Left hindlimb (tissue), 1 donor: ENCODE measurements at regions not wholly inside any gene's neighbourhood (a gene's known extent, or its start where the extent isn't known, plus 50 kb on each side); places are given as distances from the start of the nearest gene placed in this dataset.
A peak's percentile ranks its signal among the peaks of the same experiment; 100 is the strongest.

Experiments
- DNase-seq: peaks from one replicate; pipeline ENCODE4 v3.0.0-alpha.2; 2018

DNA sequence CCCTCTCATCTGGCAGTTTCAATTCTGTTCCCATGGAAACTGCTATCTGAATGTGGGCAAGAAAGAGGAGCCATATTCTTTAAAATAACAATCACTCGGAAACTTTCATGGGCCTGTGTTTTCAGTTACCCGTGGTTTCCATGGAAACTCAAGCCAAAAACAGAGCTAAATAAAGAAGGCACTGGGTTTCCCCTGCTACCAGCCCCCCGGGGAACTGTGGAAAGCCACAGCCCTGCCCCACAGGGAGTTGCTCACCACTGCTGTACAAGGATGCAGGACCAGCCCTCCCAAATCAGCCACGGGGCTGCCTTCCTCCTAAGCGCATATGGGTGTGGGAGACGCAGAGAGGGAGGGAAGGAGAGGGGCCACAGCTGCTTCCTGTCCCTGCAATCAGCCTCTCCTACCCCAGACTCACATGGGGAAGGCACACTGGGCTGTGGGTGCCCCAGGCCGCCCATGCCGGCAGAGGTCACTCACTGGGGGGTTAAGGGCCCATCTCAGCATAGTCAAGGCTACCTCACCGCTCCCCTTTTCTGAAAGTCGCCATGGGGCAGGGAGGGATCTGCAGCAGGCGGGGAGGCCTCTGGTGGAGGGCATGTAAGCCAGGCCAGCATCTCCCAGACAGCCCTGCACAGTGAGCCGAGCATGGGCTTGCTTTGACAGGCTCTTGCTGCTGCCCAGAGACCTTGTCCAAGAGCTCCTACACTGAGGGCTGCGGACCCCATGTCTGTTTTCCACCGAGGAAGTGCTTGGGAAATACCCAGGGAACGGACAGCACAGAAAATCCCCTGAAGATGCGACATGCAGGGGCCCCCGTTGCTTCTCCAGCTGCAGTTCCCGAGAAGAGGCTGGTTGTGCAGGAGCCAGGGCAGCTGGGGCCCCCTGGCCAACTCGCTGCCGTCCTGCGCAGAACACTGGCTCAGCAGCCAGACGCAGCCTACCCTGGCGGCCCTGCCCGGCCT is 157.3 kb upstream of the PPP2R2D start:
- DNase-seq = peak; percentile 85

DNA sequence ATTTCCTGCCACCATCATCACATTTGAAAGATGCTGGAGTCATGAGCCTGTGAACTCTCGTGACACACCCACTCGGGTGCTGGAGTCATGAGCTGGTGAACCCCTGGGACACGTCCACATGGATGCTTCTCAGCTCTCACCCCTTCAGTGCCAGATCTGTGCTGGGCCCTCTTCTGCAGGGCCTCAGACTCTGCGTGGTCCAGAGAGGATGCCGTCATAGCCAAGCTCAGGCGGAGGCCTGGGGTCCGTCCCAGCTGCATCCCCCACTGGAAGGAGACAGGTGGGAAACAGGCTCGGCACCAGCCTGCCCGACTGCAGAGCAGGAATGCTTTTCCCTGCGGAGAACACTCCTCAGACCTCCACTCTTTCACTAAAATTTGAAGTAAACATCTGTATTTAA is 156.5 kb upstream of the PPP2R2D start:
- DNase-seq = no peak

DNA sequence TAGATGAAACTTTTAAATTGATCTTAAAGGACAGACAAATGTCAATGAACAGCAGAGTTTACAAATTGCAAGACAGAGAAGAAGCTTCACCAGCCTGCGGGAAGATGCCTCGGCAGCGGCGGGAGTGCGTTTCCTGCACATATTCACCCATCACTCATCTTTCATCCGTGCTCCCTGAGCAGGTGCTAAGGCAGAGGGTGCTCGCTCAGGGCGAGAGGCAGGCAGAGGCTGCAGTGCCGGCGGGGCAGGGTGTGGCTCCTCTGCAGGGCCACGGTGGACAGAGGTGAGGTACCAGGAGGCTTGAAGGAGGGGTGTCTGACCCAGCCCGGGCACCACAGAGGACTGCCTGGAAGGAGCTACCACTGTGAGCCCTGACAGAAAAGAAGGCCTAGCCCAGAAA is 155.2 kb upstream of the PPP2R2D start:
- no peak for DNase-seq

DNA sequence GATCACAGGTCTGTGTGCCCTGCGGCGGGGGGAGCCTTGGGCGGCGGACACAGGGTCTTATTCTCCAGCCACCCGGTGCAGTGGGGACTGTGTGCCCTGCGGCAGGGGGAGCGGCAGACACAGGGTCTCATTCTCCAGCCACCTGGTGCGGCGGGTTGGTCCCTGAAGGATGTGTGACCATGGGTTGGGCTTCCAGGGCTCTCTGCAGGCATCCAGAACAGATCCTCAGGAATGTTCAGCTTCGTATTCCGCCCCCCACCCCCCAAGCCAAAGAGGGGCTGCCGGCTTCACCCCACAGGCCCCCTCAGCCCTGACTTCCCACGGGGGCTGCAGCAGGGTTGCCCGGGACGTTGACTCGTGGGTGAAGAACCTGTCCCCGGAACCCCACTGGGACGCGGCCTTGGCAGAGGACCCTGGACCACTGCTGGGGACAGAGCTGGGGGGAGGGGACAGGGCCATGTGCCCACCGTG is 154.5 kb upstream of the PPP2R2D start:
- DNase-seq = no peak

DNA sequence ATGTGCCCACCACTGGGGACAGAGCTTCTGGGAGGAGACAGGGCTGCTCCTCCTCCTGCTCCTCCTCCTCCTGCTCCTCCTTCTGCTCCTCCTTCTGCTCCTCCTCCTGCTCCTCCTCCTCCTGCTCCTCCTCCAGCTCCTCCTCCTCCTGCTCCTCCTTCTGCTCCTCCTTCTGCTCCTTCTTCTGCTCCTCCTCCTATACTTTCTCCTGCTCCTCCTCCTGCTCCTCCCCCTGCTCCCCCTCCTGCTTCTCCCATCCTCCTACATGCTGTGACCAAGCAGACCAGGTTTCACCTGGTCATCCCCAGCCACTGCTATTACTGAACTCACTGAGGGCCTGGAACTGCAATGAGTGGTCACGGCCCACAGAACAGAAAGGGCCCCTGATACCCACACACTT is 154.0 kb upstream of the PPP2R2D start:
- DNase-seq = no peak

DNA sequence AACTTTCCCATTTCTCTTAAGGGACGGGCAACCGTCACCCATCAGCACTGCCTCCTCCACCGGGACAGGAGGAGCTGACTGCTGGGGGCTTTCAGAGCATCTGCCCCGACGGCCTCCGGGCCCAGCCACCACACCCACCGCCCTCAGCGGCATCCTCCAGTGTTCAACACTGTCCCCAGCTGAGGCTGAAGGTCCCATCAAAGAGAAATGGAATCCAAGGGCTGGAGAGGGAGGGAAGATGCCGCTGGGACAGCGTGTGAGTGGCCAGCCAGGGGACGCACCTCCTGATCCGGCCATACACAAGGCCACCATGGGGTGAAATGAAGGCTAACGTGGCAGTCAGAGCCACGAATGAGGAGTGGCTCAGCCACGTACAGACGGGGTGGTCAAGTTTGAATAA is 153.6 kb upstream of the PPP2R2D start:
- DNase-seq = no peak

DNA sequence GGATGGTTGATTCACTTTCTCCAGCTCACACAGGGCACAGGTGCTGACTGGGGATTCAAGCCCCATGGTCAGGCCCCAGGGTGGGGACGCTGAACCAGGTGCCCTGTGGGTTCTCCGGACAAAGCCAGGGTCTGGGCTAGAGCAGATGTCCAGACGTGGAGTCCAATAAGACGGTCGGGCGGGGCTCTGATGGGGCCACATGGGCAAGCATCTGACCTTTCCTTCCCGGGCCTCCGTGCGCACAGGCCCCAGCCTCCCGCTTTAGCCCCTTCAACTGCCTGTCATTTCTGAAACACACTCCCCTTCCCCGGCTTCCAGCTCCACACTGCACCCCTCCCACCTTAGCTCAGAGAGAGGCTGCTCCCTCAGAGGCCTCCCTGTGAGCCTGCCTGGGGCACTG is 153.0 kb upstream of the PPP2R2D start:
- DNase-seq = no peak

DNA sequence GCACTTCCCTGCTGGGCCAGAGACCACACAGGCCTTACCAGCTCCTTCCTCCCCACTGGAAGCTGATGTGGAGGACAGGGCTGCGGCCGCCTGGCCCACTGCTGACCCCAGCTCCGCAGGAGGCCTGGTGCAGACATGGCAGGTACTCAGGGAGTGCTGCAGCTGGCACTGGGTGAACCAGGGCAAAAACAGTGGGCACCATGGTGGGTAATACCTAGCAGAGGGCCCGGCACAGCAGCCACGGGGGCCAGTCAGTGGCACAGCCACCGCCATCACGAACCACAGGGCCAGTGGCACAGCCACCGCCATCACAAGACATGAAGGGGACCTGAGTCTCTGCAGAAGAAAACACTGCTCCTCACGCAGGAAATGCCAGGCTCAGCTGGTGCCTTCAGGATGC is 152.6 kb upstream of the PPP2R2D start:
- no peak for DNase-seq

DNA sequence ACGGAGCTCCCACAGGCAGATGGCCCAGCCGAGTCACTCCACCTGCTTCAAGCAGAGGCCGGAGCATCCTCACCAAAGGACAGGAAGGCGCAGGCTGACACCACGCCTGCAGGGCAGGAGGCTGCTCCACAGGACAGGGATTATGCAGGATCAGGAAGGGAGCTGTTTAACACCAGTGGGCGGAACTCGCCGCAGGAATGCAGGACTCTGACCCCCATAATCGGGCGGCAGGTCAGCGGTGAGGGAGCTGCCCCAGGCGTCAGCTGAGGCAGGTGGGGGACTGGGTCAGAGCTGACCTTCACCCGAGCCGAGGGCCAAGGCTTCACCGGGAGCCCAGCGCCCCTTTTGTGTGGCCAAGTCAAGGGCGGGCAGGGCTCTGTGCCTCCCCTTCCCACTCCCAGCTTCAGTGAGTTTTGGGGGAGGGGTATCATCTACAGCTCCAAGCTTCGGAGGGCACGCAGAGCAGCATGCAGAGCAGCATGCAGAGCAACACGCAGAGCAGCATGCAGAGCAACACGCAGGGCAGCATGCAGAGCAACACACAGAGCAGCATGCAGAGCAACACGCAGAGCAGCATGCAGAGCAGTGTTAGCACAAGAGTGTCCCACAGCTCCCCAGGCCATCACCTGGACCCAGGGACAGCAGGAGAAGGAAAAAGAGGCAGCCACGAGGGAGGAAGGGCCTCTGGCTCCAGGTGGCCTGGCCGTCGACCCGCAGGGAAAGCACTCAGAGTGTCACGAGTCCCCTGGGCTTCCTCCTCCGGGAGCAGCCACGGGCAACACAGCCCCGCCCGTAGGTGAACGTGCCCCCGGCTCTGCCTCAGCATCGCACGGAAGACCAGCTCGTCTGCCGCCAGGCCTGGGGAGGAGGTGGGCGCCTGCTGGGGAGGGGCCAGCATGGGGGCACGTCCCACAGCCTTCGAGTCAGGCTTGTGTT is 151.7 kb upstream of the PPP2R2D start:
- no peak for DNase-seq

DNA sequence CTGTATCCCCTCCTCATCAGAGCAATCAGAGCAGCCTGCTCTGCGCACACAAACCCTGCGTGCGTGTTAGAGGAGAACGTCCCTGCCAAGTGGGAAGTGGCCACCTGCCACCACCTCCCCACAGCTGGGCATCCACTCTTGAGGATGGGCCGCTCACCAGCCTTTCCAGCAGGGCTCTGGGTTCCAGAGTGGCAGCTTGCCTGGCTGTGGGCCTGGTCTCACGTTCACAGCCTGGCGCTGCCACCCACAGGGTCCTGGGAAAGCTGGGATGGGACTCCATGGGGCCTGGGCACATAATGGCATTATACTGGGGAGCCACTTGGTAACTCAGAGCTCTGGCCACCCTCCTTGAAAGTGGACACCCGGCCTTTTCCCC is 151.1 kb upstream of the PPP2R2D start:
- no peak for DNase-seq

DNA sequence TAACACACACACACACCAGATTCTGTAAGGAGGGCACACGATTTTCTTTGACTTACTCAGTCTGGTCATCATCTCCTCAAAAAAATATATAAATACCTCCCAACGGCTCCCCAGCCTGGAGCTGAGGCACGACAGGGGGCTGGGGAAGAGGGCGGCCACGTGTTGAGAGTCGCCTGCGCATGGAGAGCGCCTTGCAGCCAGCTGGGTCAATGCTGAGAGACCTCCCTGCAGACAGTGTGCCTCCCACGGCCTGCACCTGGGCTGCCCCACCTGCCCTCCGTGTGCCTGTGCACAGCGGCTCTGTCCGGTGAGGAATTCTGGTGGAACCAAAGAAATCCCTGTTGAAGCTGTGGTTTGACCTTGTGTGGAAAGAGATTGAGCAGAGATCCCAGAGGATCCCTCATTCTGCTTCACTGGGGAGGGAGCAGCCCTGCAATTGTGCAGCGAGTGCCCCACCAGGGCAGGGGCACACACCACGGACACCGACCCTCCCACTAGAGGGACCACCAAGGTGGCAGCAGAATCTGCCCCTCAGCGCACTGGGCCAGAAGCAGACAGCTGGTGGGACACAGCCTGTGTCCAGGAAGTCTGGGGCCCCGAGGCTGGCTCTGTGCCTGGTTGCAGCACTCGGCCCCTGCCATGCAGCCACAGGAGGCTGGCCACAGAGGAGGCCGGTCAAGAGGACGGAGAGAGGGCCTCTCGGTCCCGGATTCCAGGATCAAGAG is 150.5 kb upstream of the PPP2R2D start:
- no peak for DNase-seq

DNA sequence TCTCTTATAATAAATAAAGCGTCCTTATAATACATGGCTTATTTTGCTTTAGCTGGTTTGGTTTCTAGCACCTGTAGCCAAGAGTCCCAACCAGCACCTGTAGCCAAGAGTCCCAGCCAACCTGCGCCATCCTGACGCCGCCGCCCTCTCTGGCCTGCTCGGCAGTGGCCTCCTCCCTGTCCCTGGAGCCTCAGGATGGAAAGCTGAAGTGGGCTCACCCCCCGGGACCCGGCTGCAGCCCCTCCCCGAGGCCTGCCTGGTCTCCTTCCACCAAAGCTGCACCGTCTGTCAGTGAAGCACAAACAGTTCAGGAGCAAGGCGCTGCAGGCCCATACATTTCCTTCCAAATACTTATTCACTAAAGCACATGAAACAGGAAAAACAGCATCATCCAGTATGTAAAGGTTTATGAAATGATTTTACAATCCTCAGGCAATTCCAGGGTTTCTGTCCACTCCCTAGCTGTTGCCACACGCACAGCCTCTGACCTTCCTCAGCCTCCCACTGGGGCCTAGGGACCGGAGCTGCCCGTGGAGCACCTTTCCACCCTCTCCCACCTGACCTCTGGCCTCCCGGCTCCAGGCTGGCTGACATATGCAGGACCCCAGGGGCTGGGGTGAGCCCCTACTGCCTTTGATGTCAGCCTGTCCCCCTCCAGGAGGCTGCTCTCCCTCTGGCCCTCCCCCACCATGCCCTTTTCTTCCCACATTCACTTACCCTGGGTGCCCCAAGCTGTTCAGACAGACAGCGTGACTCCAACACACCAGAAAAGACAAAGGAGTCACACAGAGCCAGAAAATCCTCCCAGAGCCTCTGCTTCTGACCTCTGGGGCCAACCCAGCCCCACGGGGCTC is 149.6 kb upstream of the PPP2R2D start:
- DNase-seq = no peak

DNA sequence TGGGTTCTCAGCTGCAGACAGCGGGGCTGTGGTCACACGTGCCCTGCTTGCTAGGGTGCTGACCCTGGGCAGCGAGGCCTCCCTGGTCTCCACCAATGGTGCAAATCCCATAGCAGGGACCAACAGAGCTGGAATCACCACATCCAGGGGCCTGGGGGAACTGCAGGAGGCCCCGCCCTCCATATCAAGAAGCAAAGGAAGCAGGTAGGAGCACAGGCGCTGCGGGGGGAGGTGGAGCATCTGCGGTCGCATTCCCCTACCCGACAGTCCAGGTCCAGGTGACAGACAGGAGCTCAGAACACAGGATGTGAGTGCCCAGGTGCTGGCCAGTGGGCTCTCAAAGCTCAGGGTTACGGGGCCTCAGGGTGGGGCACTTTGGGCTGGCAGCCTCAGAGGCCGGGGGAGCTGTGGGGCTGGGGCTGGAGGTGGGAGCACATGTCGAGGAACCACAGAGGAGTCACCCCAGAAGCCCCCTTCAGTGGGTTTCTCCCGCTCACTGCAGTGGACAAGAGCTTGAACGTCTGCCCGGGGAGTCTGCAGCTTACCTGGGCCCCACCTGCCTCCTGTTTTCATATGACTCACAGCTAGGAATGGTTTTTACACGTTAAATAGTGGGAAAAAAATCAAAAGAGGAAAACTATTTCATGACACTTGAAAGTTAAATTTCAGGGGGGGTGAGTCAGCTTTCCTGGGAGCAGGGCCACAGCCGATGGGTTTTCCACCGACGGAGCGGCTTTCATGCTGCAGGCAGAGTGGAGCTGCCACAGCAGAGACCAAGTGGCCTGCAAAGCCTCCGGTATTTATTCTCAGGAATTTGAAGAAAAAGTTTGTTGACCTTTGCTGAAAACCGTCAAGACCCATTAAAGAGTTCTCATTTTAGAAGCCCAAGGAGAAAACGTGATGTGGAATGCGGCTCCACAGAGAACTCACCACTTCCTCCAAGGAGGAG is 148.7 kb upstream of the PPP2R2D start:
- DNase-seq = peak; percentile 11

DNA sequence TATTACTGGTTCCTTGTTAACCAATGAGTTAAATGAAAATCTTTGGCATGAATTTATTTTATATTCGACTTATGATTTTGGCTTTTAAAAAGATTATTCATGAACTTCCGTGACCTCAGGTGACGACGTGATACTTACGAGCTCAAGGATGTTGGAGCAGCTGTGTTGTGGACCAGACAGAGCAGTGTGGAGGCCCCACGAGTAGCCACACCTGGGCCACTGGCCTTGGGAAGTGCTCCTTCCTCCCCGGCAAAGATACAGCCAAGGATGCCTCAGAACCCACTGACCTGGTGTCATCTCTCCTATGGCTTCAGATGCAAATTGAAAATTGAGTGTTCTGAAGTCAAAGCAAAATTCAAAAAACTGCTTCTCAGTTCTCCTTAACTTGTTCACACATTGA is 147.5 kb upstream of the PPP2R2D start:
- DNase-seq = no peak

DNA sequence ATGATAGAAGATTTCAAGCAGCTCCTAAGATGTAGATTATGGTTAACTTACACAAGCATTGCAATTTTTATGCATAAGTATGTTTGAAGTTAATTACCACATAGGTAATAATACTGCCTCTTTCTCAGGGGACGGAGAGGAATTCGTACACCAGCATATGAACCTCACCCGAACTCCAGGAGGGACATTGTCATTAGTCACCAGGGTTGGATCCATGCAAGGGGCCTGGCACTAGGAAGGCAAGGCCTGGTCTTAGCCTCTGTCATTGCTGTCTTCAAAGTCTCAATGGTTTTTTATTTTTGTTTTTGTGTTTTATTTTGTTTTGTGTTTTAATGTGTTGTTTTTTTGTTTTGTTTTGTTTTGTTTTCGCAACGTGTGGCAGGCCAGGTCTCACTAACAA is 145.6 kb upstream of the PPP2R2D start:
- DNase-seq = no peak

DNA sequence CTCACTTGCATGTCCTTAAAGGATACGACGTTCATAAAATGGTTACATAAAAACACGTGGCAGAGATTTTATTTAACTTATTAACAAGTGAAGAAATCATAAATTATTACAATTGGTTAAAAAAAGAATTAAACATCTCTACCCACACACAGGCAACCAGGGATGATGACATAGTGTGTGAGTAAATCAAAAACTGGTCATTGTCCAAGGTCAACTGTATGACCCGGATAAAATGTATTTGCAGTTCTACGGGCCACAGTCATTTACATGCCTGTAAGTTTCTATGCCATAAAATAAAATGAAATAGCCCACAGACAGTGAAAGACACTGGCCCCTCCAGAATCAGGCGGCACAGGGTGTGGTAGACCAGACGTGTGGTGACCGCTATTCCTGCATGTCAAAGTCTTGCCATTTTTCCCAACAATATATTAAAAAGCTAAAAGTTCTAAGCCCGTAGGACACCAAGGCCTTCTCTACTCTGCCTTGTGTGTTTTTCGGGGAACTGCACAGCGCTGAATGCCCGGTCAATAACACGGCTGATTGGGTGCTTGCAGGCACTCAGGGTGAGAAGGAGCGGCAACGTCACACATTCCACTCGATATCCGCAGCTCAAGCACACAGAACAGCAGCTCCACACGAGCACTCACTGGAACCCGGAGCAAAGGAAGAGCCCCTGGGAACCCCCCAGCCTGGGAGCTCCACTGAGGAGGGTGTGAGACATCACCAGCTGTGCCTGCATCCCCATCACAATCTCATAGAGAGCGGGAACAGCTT is 143.3 kb upstream of the PPP2R2D start:
- no peak for DNase-seq

DNA sequence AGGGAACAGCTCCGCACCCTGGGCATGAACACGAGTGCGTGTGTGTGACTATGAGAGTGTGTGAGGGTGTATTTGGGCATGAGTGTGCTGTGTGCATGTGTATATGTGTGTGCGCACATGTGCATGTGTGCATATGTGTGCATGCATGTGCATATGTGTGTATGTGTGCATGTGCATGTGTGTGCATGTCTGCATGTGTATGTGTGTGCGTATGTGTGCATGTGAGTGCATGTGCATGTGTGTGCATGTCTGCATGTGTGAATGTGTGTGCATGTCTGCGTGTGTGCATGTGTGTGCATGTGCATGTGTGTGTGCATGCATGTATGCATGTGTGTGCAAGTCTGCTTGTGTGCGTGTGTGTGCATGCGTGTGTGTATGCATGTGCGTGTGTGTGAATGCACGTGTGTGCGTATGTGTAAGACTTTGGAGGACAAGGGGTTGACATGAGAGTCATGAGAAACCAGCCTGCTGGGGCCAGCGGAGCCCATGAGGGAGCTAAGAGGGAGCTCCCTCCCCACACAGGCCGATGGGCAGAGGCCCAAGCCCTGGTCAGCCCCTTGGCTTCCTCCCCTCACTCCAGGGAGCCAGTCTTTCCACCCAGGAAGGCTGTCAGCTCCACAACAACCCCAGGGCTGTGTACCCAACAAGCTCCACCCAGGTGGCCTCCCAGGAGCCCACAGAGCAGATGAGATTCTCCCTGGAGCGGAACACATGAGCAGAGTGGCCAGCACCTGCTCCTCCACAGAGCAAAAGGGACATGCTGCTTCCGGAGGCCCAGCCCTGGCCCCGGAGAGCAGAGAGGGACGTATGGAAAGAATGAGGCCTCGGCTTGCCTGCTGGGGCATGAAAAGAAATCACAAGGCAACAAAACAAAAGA is 142.5 kb upstream of the PPP2R2D start:
- DNase-seq = no peak

DNA sequence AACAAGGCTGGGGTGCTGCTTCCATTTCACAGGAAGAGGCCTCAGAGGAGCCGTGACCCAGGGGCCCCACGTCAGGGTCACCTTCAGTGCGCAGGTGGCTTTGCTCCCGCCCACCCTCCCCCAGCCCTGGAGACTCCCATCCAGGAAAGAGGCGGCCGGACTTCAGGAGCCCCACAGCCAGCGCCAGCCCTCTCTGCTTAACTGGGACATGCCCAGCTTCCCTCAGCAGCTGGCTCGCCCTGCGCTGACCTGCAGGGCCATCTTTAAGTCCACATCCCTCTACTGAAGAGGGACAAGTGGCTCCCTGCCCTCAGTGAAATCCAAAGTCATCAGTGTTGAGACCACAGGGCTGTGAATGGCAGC is 141.9 kb upstream of the PPP2R2D start:
- no peak for DNase-seq

DNA sequence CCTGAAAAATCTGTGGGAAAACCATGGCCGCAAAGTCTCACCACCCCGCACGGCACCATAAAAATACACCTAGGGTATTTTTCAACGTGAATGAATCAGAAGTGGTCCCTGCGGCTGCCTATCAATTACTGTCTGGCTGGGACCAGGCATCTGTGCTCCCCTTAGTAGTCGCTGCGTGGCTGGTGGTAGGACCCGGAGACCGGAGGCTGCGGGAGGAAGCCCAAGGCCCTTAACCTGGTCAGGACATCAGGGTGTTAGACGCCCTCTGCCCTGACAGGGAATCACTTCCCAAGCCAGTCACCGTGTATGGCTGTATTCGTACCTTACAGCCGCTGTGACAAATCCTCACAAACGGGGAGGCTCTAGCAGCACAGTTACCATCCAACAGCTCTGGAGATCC is 141.5 kb upstream of the PPP2R2D start:
- DNase-seq = no peak
